Heart left ventricle (tissue), 13 donors: ENCODE measurements at regions not wholly inside any gene's neighbourhood (a gene's known extent, or its start where the extent isn't known, plus 50 kb on each side); places are given as distances from the start of the nearest gene placed in this dataset.

Experiments
- POLR2A ChIP-seq, 2 donors: fragments of 450-650 bp; IDR thresholded peaks; one replicate each; pipeline ENCODE4 v1.6.1; 2017; ENCODE audit warnings: antibody characterized with exemption in 2 of 2, mild to moderate bottlenecking in 2 of 2, moderate library complexity in 2 of 2
- TF ChIP-seq, protein P1 (sequence below), 12 donors: fragments of 200-600 bp; sonication (generic) in 4 of 12; IDR thresholded peaks; one replicate each; pipeline versions ENCODE4 v1.5.0 to v1.8.0; 2018 to 2022; ENCODE audit warnings: antibody characterized with exemption in 12 of 12, mild to moderate bottlenecking in 5 of 12
- donor health status: ischemic (EF 13 %, LVEDD 7.1; RV severe dilation, severe dysfunction).
- donor health status: DM: no; HTN: yes; CAD: no.
- donor health status: DM: no; HTN: no; CAD: no.
- donor health status: ischemic (EF 25% LVEDD 6.9; RV normal size, moderate dysfunction).
- donor health status: ischemic (EF 25% LVEDD 5.7; RV mildly dilated, moderate dysfunction).
- donor health status: ischemic (EF 35%, LVEDD 5.7; RV mildly dilated, moderate dysfunction).
- donor health status: nonischemic (EF 11% LVEDD 7.7; RV severe dilation, severe dysfunction).
- donor health status: DM: yes; HTN: yes; CAD: no.
- donor health status: PGD.
- donor health status: ischemic (EF 29% LVEDD 5.4; RV normal size, mild dysfunction).
- donor health status: nonischemic (EF 23%, LVEDD 6.1; RV moderate dilation, normal function).

DNA sequence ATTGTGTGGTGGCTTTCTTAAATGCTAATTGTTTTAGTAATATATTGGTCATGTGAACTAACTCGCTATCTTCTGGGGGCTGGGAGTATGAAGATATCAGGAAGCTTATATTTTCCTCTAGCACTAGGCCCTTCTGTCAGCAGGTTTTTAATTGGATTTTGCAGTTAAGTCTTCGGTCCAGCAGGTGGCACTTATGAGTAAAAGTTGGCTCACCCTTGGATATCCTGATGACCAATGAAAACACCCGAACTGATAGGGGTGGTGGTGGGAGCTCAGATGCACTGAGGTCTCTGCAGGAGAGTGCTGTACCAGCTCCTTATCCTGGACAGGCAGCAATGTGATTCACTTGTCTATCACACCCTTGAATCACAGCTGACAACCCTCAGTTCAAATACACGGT lies 1365.8 kb upstream of the DIAPH2 start:
- TF ChIP-seq, protein P1, sequence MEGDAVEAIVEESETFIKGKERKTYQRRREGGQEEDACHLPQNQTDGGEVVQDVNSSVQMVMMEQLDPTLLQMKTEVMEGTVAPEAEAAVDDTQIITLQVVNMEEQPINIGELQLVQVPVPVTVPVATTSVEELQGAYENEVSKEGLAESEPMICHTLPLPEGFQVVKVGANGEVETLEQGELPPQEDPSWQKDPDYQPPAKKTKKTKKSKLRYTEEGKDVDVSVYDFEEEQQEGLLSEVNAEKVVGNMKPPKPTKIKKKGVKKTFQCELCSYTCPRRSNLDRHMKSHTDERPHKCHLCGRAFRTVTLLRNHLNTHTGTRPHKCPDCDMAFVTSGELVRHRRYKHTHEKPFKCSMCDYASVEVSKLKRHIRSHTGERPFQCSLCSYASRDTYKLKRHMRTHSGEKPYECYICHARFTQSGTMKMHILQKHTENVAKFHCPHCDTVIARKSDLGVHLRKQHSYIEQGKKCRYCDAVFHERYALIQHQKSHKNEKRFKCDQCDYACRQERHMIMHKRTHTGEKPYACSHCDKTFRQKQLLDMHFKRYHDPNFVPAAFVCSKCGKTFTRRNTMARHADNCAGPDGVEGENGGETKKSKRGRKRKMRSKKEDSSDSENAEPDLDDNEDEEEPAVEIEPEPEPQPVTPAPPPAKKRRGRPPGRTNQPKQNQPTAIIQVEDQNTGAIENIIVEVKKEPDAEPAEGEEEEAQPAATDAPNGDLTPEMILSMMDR (IDR thresholded peaks at IDR 0.05) = peak in 2 of 12 donors; percentile 15 to 16
- TF ChIP-seq POLR2A (IDR thresholded peaks at IDR 0.05) = no peak
